ENCODE measurements at regions not wholly inside any gene's neighbourhood (a gene's known extent, or its start where the extent isn't known, plus 50 kb on each side); places are given as distances from the start of the nearest gene placed in this dataset.

DNA sequence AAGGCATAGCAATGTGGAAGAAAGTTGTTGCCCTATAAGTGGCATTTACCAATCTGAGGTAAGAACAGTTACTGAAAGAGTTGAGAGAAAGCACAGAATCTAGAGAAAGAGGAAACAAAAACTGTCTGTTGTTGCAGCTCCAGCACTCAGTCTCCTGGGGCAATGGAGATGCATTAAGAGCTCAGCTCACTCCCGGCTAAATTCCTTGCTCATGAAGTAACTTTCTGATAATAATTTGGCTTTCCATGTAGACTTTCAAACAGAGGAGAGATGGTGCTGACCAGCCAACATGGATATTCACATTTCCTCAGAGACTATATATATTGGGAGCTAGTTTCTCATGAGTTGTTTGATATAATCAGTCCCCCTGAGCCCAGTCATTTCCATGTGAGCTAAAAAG lies 135.3 kb downstream of the GDAP2 start:
- TF ChIP-seq RFX5 (IDR thresholded peaks at IDR 0.05; ENCODE audit: low read depth, low read length), result no peak
- TF ChIP-seq, protein P1, sequence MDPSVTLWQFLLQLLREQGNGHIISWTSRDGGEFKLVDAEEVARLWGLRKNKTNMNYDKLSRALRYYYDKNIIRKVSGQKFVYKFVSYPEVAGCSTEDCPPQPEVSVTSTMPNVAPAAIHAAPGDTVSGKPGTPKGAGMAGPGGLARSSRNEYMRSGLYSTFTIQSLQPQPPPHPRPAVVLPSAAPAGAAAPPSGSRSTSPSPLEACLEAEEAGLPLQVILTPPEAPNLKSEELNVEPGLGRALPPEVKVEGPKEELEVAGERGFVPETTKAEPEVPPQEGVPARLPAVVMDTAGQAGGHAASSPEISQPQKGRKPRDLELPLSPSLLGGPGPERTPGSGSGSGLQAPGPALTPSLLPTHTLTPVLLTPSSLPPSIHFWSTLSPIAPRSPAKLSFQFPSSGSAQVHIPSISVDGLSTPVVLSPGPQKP (IDR thresholded peaks at IDR 0.05; ENCODE audit: borderline replicate concordance, low read depth, low read length), result no peak
- TF ChIP-seq RCOR1 (IDR thresholded peaks at IDR 0.05; ENCODE audit: insufficient replicate concordance, low read length), result no peak
- no peak for TF ChIP-seq POLR2A (IDR thresholded peaks at IDR 0.05; ENCODE audit: low read depth, low read length)
- no peak for TF ChIP-seq CHD1 (IDR thresholded peaks at IDR 0.05; ENCODE audit: low read depth, low read length)
- TF ChIP-seq, protein P2, sequence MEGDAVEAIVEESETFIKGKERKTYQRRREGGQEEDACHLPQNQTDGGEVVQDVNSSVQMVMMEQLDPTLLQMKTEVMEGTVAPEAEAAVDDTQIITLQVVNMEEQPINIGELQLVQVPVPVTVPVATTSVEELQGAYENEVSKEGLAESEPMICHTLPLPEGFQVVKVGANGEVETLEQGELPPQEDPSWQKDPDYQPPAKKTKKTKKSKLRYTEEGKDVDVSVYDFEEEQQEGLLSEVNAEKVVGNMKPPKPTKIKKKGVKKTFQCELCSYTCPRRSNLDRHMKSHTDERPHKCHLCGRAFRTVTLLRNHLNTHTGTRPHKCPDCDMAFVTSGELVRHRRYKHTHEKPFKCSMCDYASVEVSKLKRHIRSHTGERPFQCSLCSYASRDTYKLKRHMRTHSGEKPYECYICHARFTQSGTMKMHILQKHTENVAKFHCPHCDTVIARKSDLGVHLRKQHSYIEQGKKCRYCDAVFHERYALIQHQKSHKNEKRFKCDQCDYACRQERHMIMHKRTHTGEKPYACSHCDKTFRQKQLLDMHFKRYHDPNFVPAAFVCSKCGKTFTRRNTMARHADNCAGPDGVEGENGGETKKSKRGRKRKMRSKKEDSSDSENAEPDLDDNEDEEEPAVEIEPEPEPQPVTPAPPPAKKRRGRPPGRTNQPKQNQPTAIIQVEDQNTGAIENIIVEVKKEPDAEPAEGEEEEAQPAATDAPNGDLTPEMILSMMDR (conservative IDR thresholded peaks at IDR 0.05; ENCODE audit: low read depth, low read length), result no peak
- TF ChIP-seq CEBPB (IDR thresholded peaks at IDR 0.05; ENCODE audit: low read depth, low read length), result no peak
- TF ChIP-seq FOS (IDR thresholded peaks at IDR 0.05; ENCODE audit: low read depth, low read length), result no peak
- TF ChIP-seq SMC3 (IDR thresholded peaks at IDR 0.05; ENCODE audit: low read depth, low read length), result no peak
- no peak for TF ChIP-seq MXI1 (IDR thresholded peaks at IDR 0.05; ENCODE audit: borderline replicate concordance, low read depth, low read length)
- no peak for TF ChIP-seq NFE2L2 (IDR thresholded peaks at IDR 0.05; ENCODE audit: low read depth, low read length)
- no peak for TF ChIP-seq BHLHE40 (IDR thresholded peaks at IDR 0.05; ENCODE audit: low read depth, low read length)
- no peak for TF ChIP-seq MAFK (IDR thresholded peaks at IDR 0.05; ENCODE audit: low read depth, low read length)
- no peak for TF ChIP-seq RAD21 (IDR thresholded peaks at IDR 0.05; ENCODE audit: low read length)
- TF ChIP-seq, protein P3, sequence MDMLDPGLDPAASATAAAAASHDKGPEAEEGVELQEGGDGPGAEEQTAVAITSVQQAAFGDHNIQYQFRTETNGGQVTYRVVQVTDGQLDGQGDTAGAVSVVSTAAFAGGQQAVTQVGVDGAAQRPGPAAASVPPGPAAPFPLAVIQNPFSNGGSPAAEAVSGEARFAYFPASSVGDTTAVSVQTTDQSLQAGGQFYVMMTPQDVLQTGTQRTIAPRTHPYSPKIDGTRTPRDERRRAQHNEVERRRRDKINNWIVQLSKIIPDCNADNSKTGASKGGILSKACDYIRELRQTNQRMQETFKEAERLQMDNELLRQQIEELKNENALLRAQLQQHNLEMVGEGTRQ (IDR thresholded peaks at IDR 0.05; ENCODE audit: low read depth, low read length), result no peak
- TF ChIP-seq MAZ (IDR thresholded peaks at IDR 0.05; ENCODE audit: borderline replicate concordance, low read depth, low read length), result no peak
- Histone ChIP-seq H3K18ac (ENCODE audit: low read depth, low read length) (peak overlapping the region; percentile 24; the same call in 1 of the 2 replicates), H2AK5ac (ENCODE audit: low read depth, low read length) (no peak overlapping the region; the same call in 1 of the 2 replicates), H3K27me3 (ENCODE audit: control insufficient read depth, insufficient read depth, low read length) (no peaks in the 10 kb centered on the region), H2AK9ac (replicated peaks; ENCODE audit: low read depth, low read length, poor library complexity) (no peak overlapping the region), H3K9me3 (ENCODE audit: control insufficient read depth, insufficient read depth, low read length) (no peaks in the 10 kb centered on the region), H3K14ac (replicated peaks; ENCODE audit: low read depth, low read length) (peak overlapping the region; percentile 67; the same call in 1 of the 2 replicates), H3K36me3 (ENCODE audit: control insufficient read depth, insufficient read depth, low read length) (no peaks in the 10 kb centered on the region), H2BK15ac (ENCODE audit: low read depth, low read length) (peak overlapping the region; percentile 65; the same call in 1 of the 3 replicates), H3K9ac (ENCODE audit: low read depth, low read length) (no peak overlapping the region), H4K5ac (ENCODE audit: low read depth, low read length) (no peak overlapping the region), H2BK120ac (ENCODE audit: low read depth, low read length) (peak overlapping the region; percentile 83), H3K4ac (ENCODE audit: low read depth, low read length) (peak overlapping the region; percentile 61), H2AFZ (replicated peaks; ENCODE audit: low read length, poor library complexity) (no peak overlapping the region), H3K56ac (ENCODE audit: extremely low read depth, insufficient read depth, low read length) (no peak overlapping the region), H3K27ac (ENCODE audit: insufficient read depth, low read length) (no peak overlapping the region), H3K4me3 (ENCODE audit: insufficient read depth, low read depth, low read length) (no peak overlapping the region), H3K4me2 (ENCODE audit: low read depth, low read length) (no peak overlapping the region), H4K20me1 (ENCODE audit: insufficient read depth, low read length) (no peaks in the 10 kb centered on the region), H4K91ac (ENCODE audit: insufficient read depth, low read depth, low read length) (no peak overlapping the region; the same call in 1 of the 2 replicates), H3K9me1 (ENCODE audit: insufficient read depth, low read length) (peaks cover 13% of the 10 kb centered on the region; the same call in 1 of the 2 replicates), H2BK20ac (ENCODE audit: low read depth, low read length) (peak overlapping the region; percentile 92), H3K79me1 (ENCODE audit: low read depth in 1 of 2, low read length in 2 of 2) (no peaks in the 10 kb centered on the region), H3K23ac (ENCODE audit: low read depth, low read length) (peak overlapping the region; percentile 64; the same call in 1 of the 2 replicates), H2BK5ac (ENCODE audit: low read depth, low read length, poor library complexity, severe bottlenecking) (no peak overlapping the region), H3K4me1 (ENCODE audit: control insufficient read depth, insufficient read depth, low read length) (peaks cover 13% of the 10 kb centered on the region), H4K8ac (ENCODE audit: low read depth in 2 of 2, low read length in 2 of 2) (peak overlapping the region in 1 of 2 experiments; percentile 44; a peak in 1 of 4 replicates)
- in situ Hi-C loops (cut with MboI; ENCODE audit: low sequenced_read_pairs), result no loop called here
- dilution Hi-C loops (cut with HindIII; ENCODE audit: low sequenced_read_pairs, unreplicated experiment), result no loop called here
- no CpG with 5 or more reads among the region's 1 CpG for WGBS, 2 experiments (ENCODE audit: extremely low coverage in 2 of 2, insufficient read length in 1 of 2)
- DNase-seq (peak; percentile 68), ATAC-seq (ENCODE audit: low read depth) (peak; percentile 48)
- POLR2A ChIA-PET (ENCODE audit: unreplicated experiment), result no interaction called here
- no TSS peak for BruUV-seq (replicated peaks)
- CTCF ChIA-PET, result interaction anchor here (0.6 to 1.6 kb wide), 3 partner anchors 9 to 34 kb away, joined by 3 to 5 read pairs (median 4); no protein-coding TSS in a partner anchor
- intact Hi-C loops (cut with micrococcal nuclease), result no loop called here

Measured in IMR-90 (cell line).